AG04450 (cell line): ENCODE measurements at regions not wholly inside any gene's neighbourhood (a gene's known extent, or its start where the extent isn't known, plus 50 kb on each side); places are given as distances from the start of the nearest gene placed in this dataset.

Source experiments
- CTCF ChIA-PET: fragments of 300-600, 350-600 bp; formaldehyde crosslinking; extraction: SDS; loops from one replicate; lab custom pipeline; 2022; ENCODE audit warnings: antibody characterized with exemption, inconsistent platforms; lab: Charles Lee
- POLR2A ChIA-PET: fragments of 350-600 bp; formaldehyde crosslinking; extraction: SDS; loops from one replicate; lab custom pipeline; 2021; ENCODE audit warnings: antibody characterized with exemption, inconsistent platforms; lab: Yijun Ruan, JAX
- DNase-seq: peaks from one replicate; pipeline ENCODE4 v3.0.0-alpha.2; 2011; ENCODE audit warnings: low read depth, low spot score
- H3K27ac ChIP-seq: one replicate; pipeline ENCODE4 v1.5.1; 2012; ENCODE audit warnings: low read depth, low read length, control low read depth
- H3K27me3 ChIP-seq: one replicate; pipeline ENCODE4 v1.6.0; 2012; ENCODE audit warnings: low read length; ENCODE audit not compliant: control insufficient read depth, insufficient read depth
- H3K4me3 ChIP-seq: 2 replicates; pipeline ENCODE4 v1.5.1; 2011; ENCODE audit warnings: mild to moderate bottlenecking, low read depth, low read length, control low read depth
- H3K9me3 ChIP-seq: 2 replicates; pipeline ENCODE4 v1.5.1; 2012; ENCODE audit warnings: low read length; ENCODE audit not compliant: control insufficient read depth, insufficient read depth
- CTCF ChIP-seq: IDR thresholded peaks from 2 replicates; pipeline ENCODE4 v1.5.1; 2011; ENCODE audit warnings: low read depth, low read length, control low read depth, inconsistent platforms

- Histone ChIP-seq H3K27ac (no peak overlapping the region), H3K4me3 (no peak overlapping the region), H3K9me3 (no peaks in the 10 kb centered on the region), H3K27me3 (no peaks in the 10 kb centered on the region)
- no peak for TF ChIP-seq CTCF
- CTCF ChIA-PET, result no interaction called here
- POLR2A ChIA-PET, result no interaction called here
- no peak for DNase-seq
These were observed 292.1 kb downstream of the SATB1 start for GRCh38 chr3:18132991-18133390.

- no peaks in the 10 kb centered on the region for H3K27me3 ChIP-seq
These were observed 297.1 kb downstream of the SATB1 start for GRCh38 chr3:18127859-18128681.

GRCh38 chr3:18127174-18127858, 297.8 kb downstream of the SATB1 start:
- ChIA-PET CTCF (no interaction called here), POLR2A (no interaction called here)

More at GRCh38 chr3:18127859-18128681, 297.1 kb downstream of the SATB1 start:
- no peak for DNase-seq
- ChIA-PET POLR2A (no interaction called here), CTCF (no interaction called here)
- Histone ChIP-seq H3K4me3 (no peak overlapping the region), H3K27ac (no peak overlapping the region), H3K9me3 (no peaks in the 10 kb centered on the region)
- no peak for TF ChIP-seq CTCF

GRCh38 chr3:18126772-18127171, 298.4 kb downstream of the SATB1 start:
- Histone ChIP-seq H3K27ac (no peak overlapping the region), H3K4me3 (no peak overlapping the region), H3K9me3 (no peaks in the 10 kb centered on the region), H3K27me3 (no peaks in the 10 kb centered on the region)
- TF ChIP-seq CTCF, result no peak
- DNase-seq, result no peak
- POLR2A ChIA-PET, result no interaction called here
- CTCF ChIA-PET, result no interaction called here

More at GRCh38 chr3:18127174-18127858, 297.8 kb downstream of the SATB1 start:
- no peak overlapping the region for H3K27ac ChIP-seq
- H3K4me3 ChIP-seq, result no peak overlapping the region
- no peak for TF ChIP-seq CTCF
- H3K27me3 ChIP-seq, result no peaks in the 10 kb centered on the region
- no peaks in the 10 kb centered on the region for H3K9me3 ChIP-seq
- no peak for DNase-seq

GRCh38 chr3:18124501-18124900, 300.6 kb downstream of the SATB1 start:
- no peak overlapping the region for H3K27ac ChIP-seq
- ChIA-PET POLR2A (no interaction called here), CTCF (no interaction called here)
- no peaks in the 10 kb centered on the region for H3K27me3 ChIP-seq
- no peaks in the 10 kb centered on the region for H3K9me3 ChIP-seq
- peak; percentile 4 for DNase-seq
- TF ChIP-seq CTCF, result no peak
- H3K4me3 ChIP-seq, result no peak overlapping the region
